Activated gamma-delta T cell treated with Interleukin-2 at 50 U/mL for 16 hours (primary cell): ENCODE measurements at regions not wholly inside any gene's neighbourhood (a gene's known extent, or its start where the extent isn't known, plus 50 kb on each side); places are given as distances from the start of the nearest gene placed in this dataset.

Experiments
- DNase-seq: peaks from one replicate; pipeline ENCODE4 v3.0.0-alpha.2; 2020

DNA sequence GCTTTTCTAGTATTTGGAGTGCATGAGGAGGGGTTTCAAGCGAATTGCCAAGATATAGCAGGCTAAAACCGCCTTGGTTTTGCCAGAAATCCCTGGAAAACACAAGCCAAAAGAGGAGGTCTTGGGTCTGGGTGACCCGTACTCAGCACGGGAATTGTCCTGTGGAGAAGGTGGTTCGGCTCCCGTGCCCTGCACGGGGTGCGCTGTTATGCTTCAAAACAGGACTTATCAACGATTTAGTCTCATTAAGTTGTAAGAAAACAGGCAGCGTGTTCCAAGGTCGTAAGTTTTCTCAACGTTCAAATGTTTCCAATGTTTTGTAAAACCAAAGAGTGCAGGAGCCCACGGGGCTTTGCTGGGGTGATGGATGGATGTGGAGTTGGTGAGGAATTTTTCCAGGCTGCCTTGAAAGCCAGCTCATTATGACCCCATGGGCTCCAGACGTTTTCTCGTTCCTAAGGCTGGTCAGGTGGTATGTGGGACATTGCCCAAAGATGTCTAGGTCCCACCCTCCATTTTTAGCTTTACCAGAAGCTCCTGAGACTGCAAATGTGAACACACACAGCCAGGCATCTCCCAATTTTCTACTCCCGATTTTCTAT lies 75.4 kb upstream of the CLDN14 start:
- DNase-seq: no peak

DNA sequence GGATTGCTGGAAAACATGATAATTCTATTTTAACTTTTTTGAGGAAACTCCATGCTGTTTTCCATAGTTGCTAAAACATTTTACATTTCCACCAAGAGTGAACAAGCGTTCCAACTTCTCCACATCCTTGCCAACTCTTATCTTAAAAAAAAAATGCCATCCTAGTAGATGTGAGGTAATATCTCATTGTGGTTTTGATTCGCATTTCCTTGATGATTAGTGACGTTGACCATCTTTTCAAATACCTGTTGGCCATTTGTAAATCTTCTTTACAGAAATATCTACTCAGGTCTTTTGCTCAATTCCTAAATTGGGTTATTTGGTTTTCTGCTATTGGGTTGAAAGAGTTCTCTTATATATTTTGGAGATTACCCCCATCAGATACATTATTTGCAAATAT lies 77.4 kb upstream of the CLDN14 start:
- no peak for DNase-seq

DNA sequence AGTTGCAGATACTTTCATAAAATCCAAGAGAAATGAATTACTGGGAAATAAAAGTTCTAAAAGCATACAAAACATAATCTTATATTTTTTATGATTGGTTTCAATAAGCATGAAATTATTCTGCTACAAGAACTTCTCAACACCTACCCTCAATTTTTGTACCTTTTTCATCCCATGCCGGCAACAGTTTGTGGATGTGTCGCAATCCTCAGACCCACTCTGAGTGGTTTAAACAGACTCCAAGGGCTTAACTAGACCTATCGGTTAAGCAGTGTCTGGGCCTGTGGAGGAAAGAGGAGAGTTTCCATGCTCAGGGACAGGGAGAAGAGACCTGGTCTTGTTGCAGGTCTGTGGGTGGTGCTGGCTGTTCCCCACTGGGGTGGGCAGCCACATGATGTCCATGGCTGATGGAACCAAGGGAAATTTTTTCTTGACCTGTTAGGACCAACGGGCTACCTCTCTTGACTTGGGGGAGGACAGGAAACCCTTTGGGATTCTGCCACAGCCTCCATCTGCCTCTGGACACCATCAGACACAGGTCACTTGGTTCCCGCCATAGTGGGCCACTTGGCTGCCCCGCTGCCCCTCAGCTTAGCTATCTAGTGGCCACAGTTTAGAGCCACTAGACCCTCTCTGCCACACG lies 81.1 kb upstream of the CLDN14 start:
- DNase-seq: no peak

DNA sequence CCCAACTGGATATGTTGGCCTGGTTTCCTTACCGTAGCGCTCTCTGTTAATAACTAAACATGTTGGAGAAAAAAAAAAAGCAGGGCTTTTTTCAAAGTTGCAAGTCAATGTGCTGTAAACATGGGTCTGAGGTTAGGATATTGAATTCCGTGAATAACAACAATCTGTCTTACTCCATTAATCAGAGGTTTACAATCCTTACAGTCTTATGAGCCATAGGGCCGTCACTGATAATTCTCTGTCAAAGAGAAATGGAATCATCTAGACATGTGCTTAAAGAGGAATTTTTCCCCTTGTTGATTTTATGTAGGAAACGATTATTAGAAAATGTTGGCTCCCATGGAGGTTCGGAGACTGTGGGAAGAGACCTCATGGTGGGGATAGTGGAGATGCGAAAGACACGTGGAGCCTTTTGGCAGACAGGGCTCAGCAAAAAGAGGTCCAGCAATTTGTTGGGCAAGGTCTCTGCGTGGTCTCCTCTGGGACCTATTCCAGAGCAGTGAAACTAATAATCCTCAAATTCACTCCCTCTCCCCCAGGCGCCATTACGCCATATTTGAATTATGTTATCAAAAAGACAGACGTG lies 83.5 kb upstream of the CLDN14 start:
- no peak for DNase-seq

DNA sequence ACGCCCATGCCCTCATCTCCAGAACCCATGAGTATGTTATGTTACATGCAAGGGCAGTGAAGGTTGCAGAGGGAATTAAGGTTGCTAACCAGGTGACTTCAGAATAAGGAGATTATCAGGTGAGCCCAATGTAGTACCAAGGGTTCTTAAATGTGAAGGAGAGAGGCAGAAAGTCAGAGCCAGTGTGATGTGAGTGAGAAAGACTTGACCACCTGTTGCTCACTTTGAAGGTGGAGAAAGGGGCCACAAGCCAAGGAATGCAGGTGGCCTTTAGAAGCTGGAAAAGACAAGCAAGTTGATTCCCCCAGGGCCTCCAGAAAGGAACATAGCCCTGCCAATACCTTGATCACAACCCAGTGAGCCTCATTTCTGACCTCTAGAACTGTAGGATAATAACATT lies 84.7 kb upstream of the CLDN14 start:
- DNase-seq: no peak

DNA sequence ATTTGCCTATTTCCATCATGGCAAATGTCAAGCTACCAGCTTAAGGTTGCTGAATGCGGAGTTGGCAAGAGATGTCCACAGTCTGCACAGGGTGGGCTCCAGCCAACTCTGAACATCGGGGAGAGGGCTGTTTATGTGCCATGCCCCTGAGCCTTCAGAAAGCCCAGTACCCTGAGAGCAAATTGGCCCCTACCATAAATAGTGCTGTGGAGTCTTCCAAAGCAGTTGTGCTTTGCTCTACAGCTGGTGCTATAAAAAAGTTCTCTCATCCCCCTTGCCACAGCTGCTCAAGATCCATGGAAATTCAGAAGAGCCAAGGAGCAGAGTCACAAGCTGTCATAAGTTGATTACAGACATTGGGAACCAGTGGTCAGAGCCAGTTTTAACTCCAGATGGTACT lies 85.6 kb upstream of the CLDN14 start:
- DNase-seq: no peak

DNA sequence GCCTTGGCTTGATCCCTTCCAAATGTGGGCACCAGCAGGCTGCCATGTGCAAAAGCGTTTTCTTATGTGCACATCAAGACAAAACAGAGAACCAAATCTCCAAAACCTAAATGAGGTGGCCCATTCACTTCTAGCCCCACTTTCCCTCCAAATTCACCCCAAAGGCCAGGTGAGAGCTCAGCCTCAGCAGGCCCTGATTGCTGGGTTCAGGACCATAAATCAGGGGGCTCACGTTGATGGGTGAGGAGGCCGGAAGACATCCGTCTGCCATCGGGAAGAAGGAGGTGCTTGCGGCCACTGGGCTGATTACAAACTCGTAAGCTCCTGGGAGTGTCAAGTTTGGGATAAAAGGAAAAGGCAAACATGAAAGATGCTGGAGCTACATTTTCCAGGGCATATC lies 86.7 kb upstream of the CLDN14 start:
- no peak for DNase-seq

DNA sequence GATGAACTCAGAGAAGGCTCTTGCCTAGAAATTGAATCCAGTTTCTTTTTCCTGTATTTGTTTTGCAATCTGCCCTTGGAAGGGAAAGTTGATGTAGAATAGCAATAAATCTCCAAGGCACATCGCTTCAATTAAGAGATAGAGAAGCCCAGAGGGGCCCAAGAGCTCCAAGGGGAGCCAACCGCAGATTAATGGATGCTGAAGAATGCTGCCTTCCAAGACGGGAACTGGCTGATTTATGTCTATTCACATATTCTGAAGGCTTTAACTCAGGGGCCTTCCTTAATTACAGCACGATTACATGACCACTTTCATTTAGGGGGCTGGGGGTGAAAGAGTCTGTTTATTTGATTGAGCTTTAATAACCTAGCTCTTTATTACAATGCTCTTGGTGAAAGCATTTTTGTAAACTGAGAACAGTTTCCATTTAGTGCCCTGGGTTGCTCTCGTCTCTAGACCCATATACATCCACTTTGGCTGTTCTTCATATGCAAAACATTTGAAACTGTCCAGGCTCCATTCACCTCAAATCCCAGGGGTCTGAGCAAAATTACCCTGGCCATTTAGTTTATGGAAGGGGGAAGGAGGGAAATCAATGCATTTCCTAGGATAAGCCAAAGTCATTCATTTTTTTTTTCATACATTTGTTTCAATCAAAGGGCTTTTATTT lies 87.4 kb upstream of the CLDN14 start:
- no peak for DNase-seq

DNA sequence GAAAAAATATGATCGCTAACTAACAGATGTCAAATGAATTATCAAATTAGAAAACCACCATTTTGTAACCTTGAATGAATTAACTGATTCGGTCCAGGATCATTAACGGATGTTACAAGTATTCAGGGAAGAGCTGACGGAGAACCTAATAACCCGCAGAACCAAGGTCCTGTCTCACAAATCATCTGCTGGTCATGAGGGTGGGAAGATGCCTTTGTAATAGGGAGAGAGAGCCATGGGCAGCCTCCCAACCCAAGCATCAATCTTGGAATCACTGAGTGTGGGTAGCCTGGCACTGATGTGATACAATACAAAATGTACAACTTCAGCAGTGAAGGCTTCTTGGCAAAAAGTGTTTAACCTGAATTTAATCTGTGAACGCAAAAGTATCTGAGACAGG lies 89.6 kb upstream of the CLDN14 start:
- DNase-seq: no peak

DNA sequence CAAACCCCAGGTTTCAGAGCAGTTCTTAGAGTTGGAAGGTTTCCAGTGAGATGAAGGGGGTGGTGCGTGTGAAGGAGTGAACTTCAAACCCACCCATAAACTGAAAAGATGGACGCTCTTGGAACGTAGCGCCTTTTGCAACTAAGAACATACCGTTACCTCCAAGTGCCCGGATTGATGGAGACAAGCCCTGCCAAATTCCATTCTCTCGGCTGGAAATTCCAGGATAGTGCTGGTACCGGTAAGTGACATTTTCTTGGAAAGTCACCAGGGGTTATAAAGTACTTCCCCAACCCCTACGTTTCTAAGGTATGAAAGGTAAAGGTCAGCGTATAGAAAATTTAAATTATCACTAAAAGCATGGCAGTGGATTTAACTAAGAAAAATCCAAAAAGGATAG lies 91.6 kb upstream of the CLDN14 start:
- no peak for DNase-seq

DNA sequence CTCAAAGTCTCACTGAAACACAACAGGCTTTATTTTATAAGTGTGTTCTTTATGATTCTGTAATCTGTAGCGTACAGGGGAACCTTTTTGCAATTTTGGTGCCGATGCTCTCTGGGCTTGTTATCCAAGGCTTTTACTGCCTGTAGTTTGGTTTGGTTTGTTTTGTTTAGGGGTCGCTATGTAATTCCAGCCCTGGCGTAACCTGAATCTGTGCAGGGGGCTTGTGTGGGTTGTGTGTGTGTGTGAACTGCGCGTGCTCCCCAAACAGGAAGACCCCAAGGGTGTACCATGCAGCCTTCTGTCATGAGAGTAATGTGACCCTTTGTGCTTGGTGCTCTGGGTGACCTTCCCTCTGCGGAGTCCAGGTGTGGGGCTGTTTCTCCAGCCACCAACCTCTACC lies 92.1 kb upstream of the CLDN14 start:
- no peak for DNase-seq

DNA sequence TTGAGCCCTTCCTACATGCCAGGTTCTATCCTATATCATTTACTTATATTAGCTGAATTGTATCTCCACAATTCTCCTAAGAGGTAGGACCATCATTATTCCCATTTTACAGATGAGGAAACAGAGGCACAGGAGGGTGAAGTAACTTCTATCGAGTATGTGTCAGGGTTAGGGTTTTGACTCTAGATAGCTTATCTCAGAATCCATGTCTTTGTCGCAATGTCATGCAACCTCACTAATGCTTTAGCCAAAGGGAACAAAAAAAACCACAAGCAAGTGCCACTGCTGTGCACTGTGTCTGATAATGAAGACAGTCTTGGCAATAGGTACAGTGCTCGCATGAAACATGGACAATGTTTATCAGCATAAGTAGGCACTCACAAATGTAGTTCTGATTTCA lies 95.4 kb upstream of the CLDN14 start:
- DNase-seq: no peak

DNA sequence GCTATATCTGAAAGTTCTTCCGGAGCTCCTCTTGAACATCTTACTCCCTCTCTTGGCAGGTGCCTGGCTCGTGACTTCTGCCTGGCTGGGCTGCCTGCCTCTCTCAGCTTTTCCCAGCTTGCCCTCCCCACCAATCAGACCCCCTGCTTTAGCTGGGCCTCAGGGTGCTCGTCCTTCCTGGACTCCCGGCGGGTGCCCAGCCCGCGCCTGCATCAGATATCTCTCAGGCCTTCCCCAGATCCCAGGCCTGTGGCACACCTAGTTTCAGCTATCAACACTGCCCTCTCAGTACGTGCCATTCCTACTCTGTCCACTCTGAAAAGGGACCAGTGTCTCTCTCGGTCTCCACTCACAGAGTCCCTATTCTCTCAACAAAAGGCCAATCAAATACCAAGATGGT lies 96.5 kb upstream of the CLDN14 start:
- no peak for DNase-seq

DNA sequence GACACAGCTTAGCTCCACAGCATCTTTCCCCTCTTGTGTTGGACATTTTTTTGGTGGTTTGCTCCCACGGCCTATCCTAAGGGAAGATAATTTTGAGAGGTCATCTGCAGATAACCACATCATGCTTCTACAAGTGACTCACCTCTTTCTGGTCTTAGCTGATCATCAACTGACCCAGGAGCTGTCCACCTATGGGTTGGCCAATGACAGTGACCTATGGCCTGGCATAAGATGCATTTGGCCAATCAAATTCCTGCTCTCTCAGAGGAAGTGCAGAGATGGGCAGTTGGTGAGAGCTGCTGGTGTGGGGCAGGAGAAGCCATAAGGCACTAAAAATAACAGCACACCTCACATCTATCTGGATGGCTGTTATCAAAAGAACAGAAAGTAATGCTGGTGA lies 100.0 kb upstream of the CLDN14 start:
- DNase-seq: no peak

DNA sequence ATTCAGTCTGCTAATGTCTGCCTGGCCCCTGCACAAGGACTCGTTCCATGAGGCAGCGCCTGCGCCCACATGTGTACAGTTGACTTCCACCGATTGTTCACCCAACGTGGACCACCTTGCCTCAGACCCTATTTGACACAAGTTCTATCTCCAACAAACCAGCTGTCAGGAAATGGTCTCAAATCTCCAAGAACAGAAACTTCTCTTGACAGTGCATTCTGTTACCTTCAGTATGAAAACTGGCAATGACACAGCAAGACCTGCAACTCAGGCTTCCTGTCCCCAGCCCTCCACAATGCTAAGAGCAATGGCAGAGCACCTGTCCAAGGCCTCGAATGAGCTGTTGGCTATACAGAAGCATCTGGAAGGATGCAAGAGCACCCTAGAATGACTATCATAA lies 102.3 kb upstream of the CLDN14 start:
- no peak for DNase-seq

DNA sequence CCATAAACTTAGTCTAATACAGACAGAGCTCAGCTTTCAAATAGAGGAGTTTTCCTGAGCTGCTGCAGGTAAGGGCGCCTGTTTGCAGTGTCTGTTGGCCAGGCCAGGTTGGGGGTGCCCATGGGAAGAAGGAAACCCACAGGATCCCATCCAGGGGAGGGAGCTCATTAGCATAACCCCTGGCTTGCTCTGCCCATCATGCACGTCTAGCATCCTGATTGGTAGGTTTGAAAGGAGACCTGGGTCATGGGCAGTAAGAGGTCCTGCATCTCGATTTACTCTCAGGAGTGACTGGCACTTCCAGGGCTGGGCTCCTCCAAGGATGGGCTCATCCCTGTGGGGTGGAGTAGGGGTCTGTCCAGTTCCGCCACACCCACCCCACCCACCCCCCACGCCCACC lies 103.7 kb upstream of the CLDN14 start:
- DNase-seq: no peak

DNA sequence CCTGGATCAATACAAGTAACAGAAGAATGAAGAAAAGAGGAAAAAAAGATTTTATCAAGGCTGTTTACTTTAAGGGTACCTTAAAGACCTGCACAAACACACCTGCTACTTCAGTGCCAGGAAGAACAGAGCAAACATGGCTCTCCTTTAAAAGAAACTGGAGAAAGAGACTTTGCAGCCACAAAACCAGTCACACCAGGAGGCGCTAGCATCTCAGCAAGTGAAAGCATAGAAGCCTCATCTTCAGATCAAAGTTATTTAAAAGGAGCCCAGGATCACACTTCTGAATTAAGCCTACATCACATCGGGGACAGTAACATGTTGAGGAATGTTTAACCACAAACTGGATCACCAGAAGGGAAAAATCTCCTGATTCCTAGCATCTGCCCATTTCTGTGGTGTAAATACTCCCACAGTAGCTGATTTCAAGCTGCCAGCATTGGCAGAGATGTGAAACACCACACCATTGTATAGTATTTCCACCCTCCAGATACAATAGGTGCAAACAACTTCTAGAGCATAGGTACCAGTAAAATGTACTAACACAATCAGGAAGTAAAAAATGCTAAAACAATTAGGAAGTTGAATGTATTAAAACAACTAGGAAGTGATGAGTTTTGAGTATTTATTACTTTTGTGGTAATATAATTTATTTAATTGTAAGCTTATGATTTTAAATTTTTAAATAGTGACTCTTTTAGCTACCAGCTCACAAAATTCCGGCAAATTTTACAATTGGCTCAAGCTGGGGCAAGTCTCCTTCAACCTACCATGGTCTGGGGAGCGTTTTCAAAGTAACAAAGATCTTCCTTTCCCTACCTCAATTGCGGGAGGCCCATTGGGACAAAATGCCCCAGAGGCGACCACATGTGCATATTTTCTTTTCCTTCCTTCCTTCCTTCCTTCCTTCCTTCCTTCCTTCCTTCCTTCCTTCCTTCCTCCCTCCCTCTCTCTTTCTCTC lies 105.3 kb upstream of the CLDN14 start:
- DNase-seq: no peak

DNA sequence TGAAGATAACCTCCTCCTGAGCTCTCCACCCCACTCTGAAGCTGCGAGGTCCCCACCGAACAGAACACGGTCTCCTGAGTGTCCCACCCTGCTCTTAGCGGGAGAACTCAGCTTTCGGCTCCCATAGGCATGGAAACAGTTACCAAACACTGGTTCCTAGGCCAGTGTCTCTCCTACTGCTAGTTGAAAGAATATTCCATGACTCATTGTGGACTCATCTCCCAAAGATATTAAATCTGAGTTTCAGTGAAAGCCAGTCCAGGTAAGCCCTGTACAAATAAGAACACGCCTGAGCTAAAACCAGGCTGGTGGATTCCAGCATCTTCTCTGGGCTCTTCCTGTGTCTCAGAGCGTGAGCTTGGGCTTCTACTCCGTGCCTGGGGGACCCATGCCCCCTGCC lies 107.5 kb upstream of the CLDN14 start:
- no peak for DNase-seq

DNA sequence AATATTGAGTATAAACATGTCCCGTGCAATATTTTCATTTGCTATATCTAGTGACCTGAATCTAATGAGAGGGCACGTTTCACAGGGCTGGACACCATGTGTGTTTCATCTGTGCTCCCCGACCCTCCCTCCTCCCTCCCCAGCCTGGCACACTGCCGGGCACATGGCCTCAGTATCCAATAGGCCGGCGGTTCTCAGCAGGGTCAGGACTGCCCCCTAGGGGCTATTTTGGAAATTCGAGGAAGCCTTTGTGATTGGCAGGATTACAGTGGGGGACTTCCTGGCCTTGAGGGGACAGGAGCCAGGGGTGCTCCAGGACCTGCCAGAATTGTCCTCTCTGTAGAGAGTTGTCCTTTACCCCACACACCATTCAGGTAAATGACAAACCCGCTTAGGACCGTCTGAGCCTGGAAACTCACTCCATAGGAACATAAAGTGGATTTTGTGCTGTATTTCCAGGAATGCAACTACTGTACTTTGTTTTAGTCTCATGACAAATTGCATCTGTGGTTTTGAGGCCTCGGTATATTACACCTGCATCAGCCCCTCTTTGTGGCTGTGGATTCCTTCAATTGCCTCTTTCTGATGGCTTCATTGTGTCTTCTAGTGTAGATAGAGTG lies 109.5 kb upstream of the SIM2 start:
- DNase-seq: no peak

DNA sequence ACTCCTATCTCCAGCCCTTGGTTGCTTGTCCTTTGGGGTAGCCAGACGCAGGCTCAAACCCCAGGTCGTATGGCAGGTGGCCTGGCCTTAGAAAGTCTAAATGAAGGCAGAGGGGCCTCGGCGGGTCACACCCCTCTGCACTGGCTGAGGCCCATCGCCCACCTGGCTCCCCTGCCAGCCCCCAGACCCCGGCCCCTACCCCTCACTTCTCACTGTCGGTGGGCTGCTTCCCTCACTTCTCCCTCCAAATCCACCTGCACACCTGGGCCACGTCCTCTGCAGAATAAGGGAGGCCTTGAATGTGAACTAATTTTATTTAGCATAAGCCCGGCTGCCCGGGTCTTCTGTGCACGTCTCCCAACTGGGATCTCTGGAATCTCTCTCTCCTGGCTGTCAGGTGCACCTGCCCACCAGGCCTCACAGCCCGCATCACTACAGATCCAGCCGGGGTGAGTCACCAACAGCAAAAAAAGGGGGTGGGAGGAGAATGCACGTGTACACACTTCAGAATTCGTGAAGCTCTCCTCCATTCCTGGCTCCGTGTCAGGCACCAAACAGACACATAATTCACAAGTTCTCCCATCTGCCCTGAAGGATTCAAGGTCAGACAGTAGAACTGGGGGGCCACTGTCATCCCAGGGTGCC lies 107.5 kb upstream of the SIM2 start:
- no peak for DNase-seq

DNA sequence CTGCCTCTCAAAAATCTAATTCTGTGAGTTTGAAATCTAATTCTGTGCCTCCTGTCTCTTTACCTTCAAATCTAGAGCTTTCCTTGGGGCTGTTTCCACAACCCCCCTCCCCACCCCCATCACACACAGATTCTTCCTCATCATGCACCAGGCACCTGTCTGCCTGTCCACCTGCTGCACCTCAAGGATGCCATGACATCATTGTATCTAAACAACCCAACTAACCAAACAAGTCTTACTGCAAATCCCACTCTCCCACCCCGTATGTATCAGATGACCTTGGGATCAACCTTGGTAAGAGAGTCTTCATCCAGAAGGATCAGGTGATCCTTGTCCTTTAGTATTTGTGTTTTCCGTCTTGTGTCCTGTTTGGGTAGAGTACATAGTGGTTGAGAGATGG lies 102.7 kb upstream of the SIM2 start:
- DNase-seq: no peak

DNA sequence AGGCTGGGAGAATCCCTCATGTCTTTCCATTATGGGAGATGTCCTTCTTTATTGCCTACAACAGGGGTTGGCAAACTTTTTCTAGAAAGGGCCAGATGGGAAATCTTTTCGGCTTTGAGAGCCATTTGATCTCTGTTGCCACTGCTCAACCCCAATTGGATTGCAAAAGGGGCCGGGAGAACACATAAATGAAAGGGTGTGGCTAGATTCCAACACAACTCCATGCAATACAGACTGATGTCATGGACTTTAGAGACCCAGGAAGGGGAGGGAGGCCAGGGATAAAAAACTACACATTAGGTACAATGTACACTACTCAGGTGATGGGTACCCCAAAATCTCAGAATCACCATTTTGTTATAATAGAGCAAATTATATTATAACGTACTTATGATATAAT lies 97.6 kb upstream of the SIM2 start:
- no peak for DNase-seq
